ENCODE measurements at regions not wholly inside any gene's neighbourhood (a gene's known extent, or its start where the extent isn't known, plus 50 kb on each side); places are given as distances from the start of the nearest gene placed in this dataset.

DNA sequence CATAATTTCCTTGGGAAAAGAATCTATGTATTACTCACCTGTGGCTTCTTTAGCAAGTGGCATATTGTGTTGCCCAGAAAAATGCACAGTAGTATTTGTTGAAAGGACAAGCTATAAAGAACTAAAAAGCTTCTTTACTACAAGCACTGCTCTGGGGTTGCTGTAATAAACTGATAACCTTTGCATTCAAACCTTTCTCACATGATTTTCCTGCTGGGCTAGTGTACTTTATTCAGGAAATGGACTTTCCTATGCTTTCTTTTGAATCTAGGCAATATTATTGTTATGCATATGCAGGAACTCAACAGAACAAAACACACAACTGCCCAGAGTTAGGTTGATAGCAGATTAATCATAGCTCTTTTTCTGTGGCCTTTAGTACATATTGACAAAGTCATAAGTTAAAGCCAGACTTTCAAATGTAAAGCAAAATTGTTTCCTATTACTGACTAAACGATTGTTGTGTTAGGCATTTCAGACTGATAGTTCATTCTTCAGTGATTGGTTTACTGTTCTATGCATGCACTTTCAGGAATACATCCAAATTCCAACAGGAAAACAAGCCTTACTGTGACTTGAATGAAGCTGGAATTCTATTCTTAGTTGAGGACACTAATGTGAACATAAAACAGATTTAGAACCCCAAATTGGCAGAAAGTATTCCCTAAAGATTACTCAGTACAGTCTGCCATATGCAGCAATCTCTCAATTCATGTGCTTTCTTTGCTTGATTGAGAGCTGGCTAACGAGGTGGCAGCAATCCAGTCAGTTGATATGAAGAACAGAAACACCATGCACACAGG lies 564.3 kb upstream of the NEGR1 start:
- no peak for TF ChIP-seq POLR2A (IDR thresholded peaks at IDR 0.05; ENCODE audit: low read depth, low read length)
- TF ChIP-seq TAF1 (IDR thresholded peaks at IDR 0.05; ENCODE audit: low read depth, low read length), result no peak
- no peak for TF ChIP-seq POLR2AphosphoS5 (IDR thresholded peaks at IDR 0.05; ENCODE audit: low read depth, low read length)
